ENCODE measurements at regions not wholly inside any gene's neighbourhood (a gene's known extent, or its start where the extent isn't known, plus 50 kb on each side); places are given as distances from the start of the nearest gene placed in this dataset.
A peak's percentile ranks its signal among the peaks of the same experiment; 100 is the strongest.
"Not testable (repeated sequence)": the region's sequence is repeated elsewhere in the genome, so short reads cannot be mapped to it uniquely, and the experiment has no call there.

GRCh38 chr2:239662413-239663120, 261.7 kb upstream of the HDAC4 start:
- DNase-seq (ENCODE audit: low read depth, low spot score) = no peak
- in situ Hi-C loops (cut with HindIII; ENCODE audit: low pct_unique_long_range_greater_than_20kb, low sequenced_read_pairs) = no loop called here

GRCh38 chr2:239661334-239662312, 260.8 kb upstream of the HDAC4 start:
- in situ Hi-C loops (cut with HindIII; ENCODE audit: low pct_unique_long_range_greater_than_20kb, low sequenced_read_pairs) = no loop called here
- DNase-seq (ENCODE audit: low read depth, low spot score) = no peak

GRCh38 chr2:239660390-239661230, 259.8 kb upstream of the HDAC4 start:
- in situ Hi-C loops (cut with HindIII; ENCODE audit: low pct_unique_long_range_greater_than_20kb, low sequenced_read_pairs) = no loop called here
- DNase-seq (ENCODE audit: low read depth, low spot score) = no peak

- in situ Hi-C loops (cut with HindIII; ENCODE audit: low pct_unique_long_range_greater_than_20kb, low sequenced_read_pairs) = no loop called here
- DNase-seq (ENCODE audit: low read depth, low spot score) = no peak
Measured at GRCh38 chr2:239657992-239658391, 257.2 kb upstream of the HDAC4 start.

GRCh38 chr2:239657236-239657635, 256.4 kb upstream of the HDAC4 start:
- in situ Hi-C loops (cut with HindIII; ENCODE audit: low pct_unique_long_range_greater_than_20kb, low sequenced_read_pairs) = no loop called here
- no peak for DNase-seq (ENCODE audit: low read depth, low spot score)

- no peak for DNase-seq (ENCODE audit: low read depth, low spot score)
- in situ Hi-C loops (cut with HindIII; ENCODE audit: low pct_unique_long_range_greater_than_20kb, low sequenced_read_pairs) = no loop called here
Measured at GRCh38 chr2:239654266-239654665, 253.4 kb upstream of the HDAC4 start.

GRCh38 chr2:239651859-239652258, 251.0 kb upstream of the HDAC4 start:
- in situ Hi-C loops (cut with HindIII; ENCODE audit: low pct_unique_long_range_greater_than_20kb, low sequenced_read_pairs) = no loop called here

GRCh38 chr2:239650674-239651073, 249.9 kb upstream of the HDAC4 start:
- no peak for DNase-seq (ENCODE audit: low read depth, low spot score)
- in situ Hi-C loops (cut with HindIII; ENCODE audit: low pct_unique_long_range_greater_than_20kb, low sequenced_read_pairs) = no loop called here

More at GRCh38 chr2:239651859-239652258, 251.0 kb upstream of the HDAC4 start:
- DNase-seq (ENCODE audit: low read depth, low spot score) = no peak

GRCh38 chr2:239649309-239649708, 248.5 kb upstream of the HDAC4 start:
- in situ Hi-C loops (cut with HindIII; ENCODE audit: low pct_unique_long_range_greater_than_20kb, low sequenced_read_pairs) = no loop called here
- no peak for DNase-seq (ENCODE audit: low read depth, low spot score)

- in situ Hi-C loops (cut with HindIII; ENCODE audit: low pct_unique_long_range_greater_than_20kb, low sequenced_read_pairs) = no loop called here
- DNase-seq (ENCODE audit: low read depth, low spot score) = no peak
Measured at GRCh38 chr2:239648607-239649006, 247.8 kb upstream of the HDAC4 start.

- in situ Hi-C loops (cut with HindIII; ENCODE audit: low pct_unique_long_range_greater_than_20kb, low sequenced_read_pairs) = no loop called here
Measured at GRCh38 chr2:239647052-239647819, 246.4 kb upstream of the HDAC4 start.

GRCh38 chr2:239646184-239646583, 245.4 kb upstream of the HDAC4 start:
- in situ Hi-C loops (cut with HindIII; ENCODE audit: low pct_unique_long_range_greater_than_20kb, low sequenced_read_pairs) = no loop called here
- DNase-seq (ENCODE audit: low read depth, low spot score) = no peak

More at GRCh38 chr2:239647052-239647819, 246.4 kb upstream of the HDAC4 start:
- DNase-seq (ENCODE audit: low read depth, low spot score) = no peak

GRCh38 chr2:239644594-239644993, 243.8 kb upstream of the HDAC4 start:
- DNase-seq (ENCODE audit: low read depth, low spot score); in situ Hi-C loops (cut with HindIII; ENCODE audit: low pct_unique_long_range_greater_than_20kb, low sequenced_read_pairs): not testable (repeated sequence)

GRCh38 chr2:239644011-239644410, 243.2 kb upstream of the HDAC4 start:
- in situ Hi-C loops (cut with HindIII; ENCODE audit: low pct_unique_long_range_greater_than_20kb, low sequenced_read_pairs) = no loop called here
- peak; percentile 22 for DNase-seq (ENCODE audit: low read depth, low spot score)

GRCh38 chr2:239642406-239643004, 241.7 kb upstream of the HDAC4 start:
- in situ Hi-C loops (cut with HindIII; ENCODE audit: low pct_unique_long_range_greater_than_20kb, low sequenced_read_pairs) = no loop called here
- DNase-seq (ENCODE audit: low read depth, low spot score) = no peak

- in situ Hi-C loops (cut with HindIII; ENCODE audit: low pct_unique_long_range_greater_than_20kb, low sequenced_read_pairs); DNase-seq (ENCODE audit: low read depth, low spot score): not testable (repeated sequence)
Measured at GRCh38 chr2:239641904-239642303, 241.1 kb upstream of the HDAC4 start.

All from SK-MEL-5 (cell line).